Left cardiac atrium (tissue), 4 donors: ENCODE measurements at regions not wholly inside any gene's neighbourhood (a gene's known extent, or its start where the extent isn't known, plus 50 kb on each side); places are given as distances from the start of the nearest gene placed in this dataset.
"Not testable (repeated sequence)": the region's sequence is repeated elsewhere in the genome, so short reads cannot be mapped to it uniquely, and the experiment has no call there.

Experiments used
- ATAC-seq, 2 donors: fragments of 200-7000 bp; cut with Tn5 transposase; one replicate each; pipeline ENCODE4 v1.9.1; 2020; ENCODE audit warnings: mild to moderate bottlenecking in 2 of 2, moderate library complexity in 2 of 2
- DNase-seq: peaks from one replicate; pipeline ENCODE4 v3.0.0-alpha.2; 2020
- intact Hi-C, 2 donors: fragments of 100-400 bp; cut with DNase I; formaldehyde crosslinking; loops; one replicate each; pipeline versions ENCODE4 v1.14.1 to v1.15.1; 2022 to 2023
- donor health status: DM: no; HTN: yes; CAD: no.
- donor health status: DM: no; HTN: yes; CAD: no; lungs with severe emphysema.
- donor health status: DM: yes; HTN: yes; CAD: no.
- donor health status: Dilated cardiomyopathy.

DNA sequence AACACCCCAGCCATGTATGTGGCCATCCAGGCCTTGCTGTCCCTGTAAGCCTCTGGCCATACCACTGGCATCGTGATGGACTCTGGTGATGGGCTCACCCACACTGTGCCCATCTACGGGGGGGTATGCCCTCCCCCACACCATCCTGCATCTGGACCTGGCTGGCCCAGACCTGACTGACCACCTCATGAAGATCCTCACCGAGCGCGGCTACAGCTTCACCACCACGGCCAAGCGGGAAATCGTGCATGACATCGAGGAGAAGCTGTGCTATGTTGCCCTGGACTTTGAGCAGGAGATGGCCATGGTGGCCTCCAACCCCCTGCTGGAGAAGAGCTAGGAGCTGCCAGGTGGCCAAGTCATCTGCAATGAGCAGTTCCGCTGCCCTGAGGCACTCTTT, 80.4 kb upstream of the ZCCHC2 start:
- intact Hi-C loops, result no loop called here
- no peak for DNase-seq
- ATAC-seq, result no peak

DNA sequence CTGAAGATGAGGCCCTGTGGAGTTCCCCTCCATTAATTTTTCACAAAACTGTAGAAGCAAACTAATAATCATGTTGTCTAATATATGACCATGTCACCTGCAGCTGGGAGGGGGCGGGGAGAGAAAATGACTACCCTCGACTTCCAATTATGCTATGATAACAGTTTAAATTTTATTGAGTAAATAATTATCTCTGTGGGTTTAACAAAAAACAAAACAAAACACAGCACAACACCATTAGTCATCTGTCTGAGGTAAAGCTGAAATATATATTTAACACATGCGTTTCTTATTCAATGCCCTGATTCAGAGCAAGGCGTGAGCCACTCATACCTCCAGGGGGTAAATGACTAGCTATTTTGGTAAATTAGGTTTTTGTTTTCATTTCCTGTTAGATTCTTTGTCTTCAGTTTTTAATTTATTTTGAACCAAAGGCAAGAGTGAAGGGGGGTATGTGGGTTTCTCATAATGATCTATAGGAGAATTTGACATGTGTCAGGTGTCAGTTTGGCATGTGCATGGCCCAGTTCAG, 77.4 kb upstream of the ZCCHC2 start:
- DNase-seq (no peak), ATAC-seq (no peak)
- intact Hi-C loops, result no loop called here

DNA sequence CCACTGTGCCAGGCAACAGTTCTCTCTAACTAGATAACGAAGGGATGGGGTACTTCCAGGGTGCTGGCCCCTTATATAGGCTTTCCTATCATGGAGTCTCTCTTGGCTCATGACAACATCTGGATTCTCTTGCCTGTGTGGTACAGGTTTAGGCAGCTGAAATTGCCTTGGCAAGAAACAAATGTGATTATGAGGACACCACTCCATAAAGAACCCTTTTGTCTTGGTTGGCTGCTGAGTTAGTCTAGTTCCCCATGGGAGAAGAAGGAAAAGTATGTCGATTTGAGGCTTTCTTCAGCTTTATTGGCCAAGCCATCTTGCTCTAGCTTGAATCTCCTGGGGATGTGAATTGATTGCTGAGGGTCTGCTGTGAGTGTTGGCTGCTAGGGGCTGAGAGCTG, 76.3 kb upstream of the ZCCHC2 start:
- intact Hi-C loops, result no loop called here
- ATAC-seq, result no peak
- no peak for DNase-seq

DNA sequence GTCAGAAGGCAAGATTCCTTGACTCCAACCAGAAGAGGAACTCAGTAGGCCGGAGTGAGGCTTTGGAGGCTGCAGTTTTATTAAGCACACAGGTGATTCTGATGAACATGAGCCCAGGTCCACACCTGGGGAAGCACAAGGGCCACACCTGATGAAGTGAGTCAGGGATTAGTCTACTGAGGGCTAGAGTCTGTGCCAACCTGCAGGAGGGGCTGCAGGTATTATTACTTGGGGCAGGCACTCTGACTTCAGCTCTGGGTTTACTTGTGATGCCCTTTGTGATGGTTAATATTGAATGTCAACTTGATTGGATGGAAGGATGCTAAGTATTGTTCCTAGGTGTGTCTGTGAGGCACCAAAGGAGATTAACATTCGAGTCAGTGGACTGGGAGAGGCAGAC, 75.2 kb upstream of the ZCCHC2 start:
- intact Hi-C loops, result no loop called here
- no peak for ATAC-seq
- DNase-seq, result no peak

DNA sequence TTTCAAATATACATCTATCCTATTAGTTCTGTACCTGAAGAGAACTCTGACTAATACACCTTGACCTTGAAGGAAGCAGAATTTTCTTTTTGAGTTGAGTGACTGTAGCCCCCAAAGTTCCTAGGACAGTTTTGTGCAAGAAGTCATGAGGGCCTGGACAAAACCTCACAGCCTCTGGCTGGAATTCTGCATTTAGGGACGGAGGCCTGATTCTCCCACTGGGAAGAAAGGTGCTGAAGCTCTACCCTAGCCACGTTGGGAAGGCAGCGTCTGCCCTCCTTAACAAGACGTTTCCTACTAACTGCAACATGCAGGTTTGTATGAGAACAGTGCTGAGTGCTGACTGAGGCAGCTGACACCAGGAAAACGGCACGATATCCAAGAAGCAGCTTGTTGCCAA, 74.4 kb upstream of the ZCCHC2 start:
- DNase-seq (no peak), ATAC-seq (no peak)
- intact Hi-C loops, result no loop called here

DNA sequence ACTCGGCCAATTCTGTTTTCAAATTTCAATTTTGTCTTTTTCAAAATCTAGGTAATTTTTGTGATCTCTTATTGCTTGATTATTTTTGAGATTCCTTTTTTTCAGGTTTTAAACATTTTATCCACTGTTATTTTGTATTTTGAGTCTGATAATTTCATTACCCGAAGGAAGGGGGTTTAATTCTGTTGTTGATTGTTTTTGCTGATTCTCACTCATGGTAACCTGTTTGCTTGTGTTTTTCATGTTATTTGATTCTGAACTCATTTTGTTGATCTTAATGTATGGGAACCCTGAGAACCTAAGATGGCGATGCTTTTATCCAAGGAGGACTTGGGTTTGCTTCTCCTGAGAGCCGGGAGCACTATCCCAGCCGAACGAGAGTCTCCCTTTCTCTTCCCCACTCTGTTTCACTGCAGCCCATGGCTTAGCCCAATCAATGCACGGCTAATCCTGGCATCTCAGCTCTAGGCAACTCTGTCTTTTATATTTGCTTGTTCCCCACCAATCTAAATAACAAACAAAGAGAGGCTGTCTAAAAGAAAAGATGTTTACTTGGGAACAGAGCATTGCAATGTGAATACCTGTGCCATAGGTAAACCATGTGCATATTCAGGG, 73.2 kb upstream of the ZCCHC2 start:
- no peak for ATAC-seq
- intact Hi-C loops, result loop anchor here in 1 of 2 donors (5.0 kb wide), 1 partner anchor 73 kb away; the partner anchor contains the start of gene ZCCHC2

DNA sequence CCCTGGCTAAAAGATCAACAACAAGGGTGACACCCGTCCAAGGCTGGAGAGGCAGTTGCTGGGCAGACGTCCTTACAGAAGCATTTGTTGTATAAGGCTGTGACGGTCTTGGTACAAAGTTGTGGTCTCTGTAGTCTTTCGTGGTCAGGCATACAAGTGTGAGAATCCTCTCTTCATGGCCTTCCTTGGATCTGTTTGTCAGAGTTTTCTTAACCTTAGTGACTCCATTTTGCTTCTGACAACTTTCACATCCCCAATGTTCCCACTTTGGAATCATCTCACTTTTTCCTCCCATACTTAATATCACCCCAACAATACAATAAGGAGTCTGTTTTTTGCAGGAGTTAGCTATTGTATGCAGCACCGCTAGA, 72.7 kb upstream of the ZCCHC2 start:
- intact Hi-C loops, result loop anchor here in 1 of 2 donors (5.0 kb wide), 1 partner anchor 72 kb away; the partner anchor contains the start of gene ZCCHC2
- no peak for ATAC-seq

More for the DNA sequence above, 73.2 kb upstream of the ZCCHC2 start:
- DNase-seq, result no peak

DNA sequence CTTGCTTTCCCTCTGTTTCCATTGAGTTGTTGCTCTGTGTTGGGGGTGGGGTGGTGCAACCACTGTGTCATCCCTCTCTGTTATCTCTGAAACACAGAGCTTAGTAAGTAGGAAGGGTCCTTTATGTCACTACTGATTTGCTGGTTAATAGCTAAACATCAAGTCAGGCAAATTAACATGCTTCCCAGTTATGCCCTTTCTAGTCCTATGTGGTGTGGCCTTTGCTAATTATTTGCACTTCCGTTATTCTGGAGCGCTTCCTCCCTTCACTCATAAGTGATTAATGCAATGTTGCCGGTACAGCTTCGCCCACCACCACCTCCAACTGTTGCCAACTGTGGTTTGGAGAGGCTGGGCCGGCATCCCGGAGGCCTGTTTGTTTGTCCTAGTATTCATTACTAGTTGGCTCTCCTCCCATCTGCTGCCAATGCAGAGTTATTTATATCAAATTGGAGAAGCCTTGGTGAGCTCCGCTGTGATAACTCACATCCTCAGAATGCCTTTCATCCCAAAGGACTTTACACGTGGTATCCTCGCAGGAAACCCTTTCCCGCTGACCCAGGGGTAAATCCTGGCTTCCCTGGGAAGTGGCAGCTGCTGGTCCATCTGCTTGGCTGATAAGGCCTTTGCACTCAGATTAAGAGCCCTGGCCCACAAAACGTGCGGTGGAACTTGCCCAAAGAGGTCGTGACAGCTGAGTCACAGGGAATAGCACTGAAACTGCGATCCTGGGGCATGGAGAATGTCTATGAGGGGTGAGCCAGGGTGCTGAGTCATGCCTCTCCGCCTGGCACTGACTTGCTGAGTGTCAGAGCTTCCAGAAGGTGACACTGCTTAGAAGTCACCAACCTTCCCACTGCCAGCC, 72.0 kb upstream of the ZCCHC2 start:
- peak; percentile 83 for DNase-seq
- intact Hi-C loops, result loop anchor here in 1 of 2 donors (5.0 kb wide), 1 partner anchor 72 kb away; the partner anchor contains the start of gene ZCCHC2
- peak; percentile 89 to 97 for ATAC-seq

More for the DNA sequence above, 72.7 kb upstream of the ZCCHC2 start:
- DNase-seq, result no peak

DNA sequence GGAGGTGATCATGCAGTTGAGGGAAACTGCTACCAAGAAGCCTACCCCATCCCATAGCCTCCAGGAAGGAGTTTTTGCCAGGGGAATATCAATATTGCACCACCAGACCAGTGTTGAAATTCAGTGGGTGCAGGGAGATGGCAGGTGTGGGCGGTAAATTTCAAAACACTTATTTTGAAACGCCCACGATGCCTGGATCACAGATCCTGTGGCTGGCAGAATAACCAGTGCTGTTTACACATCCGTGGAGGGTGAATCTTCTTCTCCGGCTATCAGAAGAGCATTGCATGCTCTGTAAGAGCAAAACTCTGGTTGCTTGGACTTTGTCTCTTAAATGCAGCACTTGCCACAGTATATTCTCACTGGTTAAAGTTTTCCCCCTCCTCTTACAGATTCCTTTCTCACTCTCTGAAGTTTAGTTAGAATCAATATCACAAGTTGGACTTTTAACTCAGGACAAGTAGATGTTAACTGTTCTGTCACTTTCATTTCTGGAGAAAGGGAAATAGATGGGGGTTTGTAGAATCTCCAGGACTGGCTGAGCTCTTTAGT, 70.5 kb upstream of the ZCCHC2 start:
- DNase-seq (no peak), ATAC-seq (peak; percentile 17 to 40)
- intact Hi-C loops, result loop anchor here in 1 of 2 donors (5.0 kb wide), 1 partner anchor 70 kb away; the partner anchor contains the start of gene ZCCHC2

DNA sequence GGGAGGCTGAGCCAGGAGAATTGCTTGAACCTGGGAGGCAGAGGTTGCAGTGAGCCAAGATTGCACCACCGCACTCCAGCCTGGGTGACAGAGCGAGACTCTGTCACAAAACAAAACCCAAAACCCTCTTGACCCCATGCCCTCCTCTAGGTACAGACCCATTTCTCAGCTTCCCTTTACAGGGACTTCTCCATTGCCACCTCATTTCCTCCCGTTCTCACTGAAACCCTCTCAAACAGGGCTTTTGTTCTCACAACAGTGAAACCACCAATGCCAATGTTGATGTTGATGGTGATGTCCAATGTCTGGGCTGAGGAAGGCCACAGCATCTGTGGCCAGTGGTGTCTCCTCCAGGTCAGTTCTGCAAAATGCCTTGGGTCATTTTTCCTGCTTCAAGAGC, 69.0 kb upstream of the ZCCHC2 start:
- no peak for DNase-seq
- intact Hi-C loops, result loop anchor here in 1 of 2 donors (5.0 kb wide), 1 partner anchor 68 kb away; the partner anchor contains the start of gene ZCCHC2
- ATAC-seq, result no peak

DNA sequence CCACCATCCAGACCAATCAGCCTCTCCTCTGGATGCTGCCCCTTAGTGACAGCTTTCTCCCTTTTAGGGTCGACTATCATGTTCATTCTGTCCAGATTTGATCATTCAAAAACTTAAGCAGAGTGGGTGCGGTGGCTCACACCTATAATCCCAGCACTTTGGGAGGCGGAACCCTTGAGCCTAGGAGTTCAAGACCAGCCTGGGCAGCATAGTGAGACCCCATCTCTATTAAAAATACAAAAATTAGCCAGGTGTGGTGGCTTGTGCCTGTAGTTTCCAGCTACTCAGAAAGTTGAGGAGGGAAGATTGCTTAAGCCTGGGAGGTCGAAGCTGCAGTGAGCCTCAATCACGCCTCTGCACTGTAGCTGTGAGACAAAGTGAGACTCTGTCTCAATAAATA, 68.3 kb upstream of the ZCCHC2 start:
- ATAC-seq (no peak), DNase-seq (no peak)
- intact Hi-C loops, result loop anchor here in 1 of 2 donors (5.0 kb wide), 1 partner anchor 68 kb away; the partner anchor contains the start of gene ZCCHC2

DNA sequence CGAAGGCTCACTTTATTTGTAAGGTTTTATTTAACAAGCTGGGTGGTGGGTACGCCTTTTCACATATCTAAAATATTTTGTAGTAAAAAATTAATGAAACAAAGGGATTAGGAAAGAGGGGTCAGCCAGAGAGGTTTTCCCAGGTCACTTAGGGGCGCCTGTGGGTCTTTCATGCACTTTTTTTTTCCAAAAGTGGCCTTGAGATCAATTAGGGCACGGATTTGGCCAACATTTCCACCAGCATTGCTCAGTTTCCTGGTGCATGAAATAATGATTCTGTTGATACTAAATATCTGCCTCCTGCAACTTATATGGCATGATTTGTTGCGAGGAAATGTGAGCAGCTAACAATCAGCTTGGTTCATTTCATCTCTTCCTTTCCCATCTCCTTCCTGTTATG, 67.6 kb upstream of the ZCCHC2 start:
- DNase-seq (no peak), ATAC-seq (no peak)
- intact Hi-C loops, result no loop called here

DNA sequence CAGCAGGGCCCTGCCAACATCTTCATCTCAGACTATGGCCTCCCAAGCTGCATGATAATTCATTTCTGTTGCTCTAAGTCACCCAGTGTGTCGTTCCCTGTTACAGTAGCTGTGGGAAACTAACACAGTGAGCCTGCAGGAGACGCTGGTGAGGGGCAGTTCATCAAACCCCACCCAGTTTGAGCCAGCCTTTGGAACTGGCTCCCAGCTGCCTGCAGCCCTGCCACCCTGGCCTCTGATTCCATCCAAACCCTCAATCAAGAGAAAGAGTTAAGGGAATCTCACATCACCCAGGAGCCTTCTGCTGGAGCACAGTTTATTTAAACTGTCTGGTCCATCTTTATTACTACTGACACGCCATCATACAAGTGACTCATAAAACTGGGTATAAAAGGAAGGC, 64.9 kb upstream of the ZCCHC2 start:
- no peak for DNase-seq
- intact Hi-C loops, result no loop called here

DNA sequence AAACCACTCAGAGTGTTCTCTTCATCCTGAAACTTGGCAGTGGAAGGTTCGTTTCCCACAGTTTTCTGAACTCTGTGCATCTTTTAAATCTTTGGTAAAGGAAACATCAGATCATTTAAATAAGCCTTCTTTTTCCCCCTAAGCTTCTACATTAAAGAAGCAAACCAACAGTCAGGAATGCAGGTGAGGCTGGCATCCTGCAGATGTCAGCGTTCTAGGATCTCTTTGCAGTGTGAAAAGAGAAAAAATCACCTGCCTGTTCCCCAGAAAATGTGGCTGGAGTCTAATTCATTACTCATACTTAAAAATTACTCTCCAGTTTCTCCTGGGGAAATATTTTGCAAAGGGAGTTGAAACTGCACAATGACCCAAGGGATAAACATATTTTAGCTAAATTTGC, 64.5 kb upstream of the ZCCHC2 start:
- intact Hi-C loops, result no loop called here
- ATAC-seq, result no peak

More for the DNA sequence above, 64.9 kb upstream of the ZCCHC2 start:
- no peak for ATAC-seq

DNA sequence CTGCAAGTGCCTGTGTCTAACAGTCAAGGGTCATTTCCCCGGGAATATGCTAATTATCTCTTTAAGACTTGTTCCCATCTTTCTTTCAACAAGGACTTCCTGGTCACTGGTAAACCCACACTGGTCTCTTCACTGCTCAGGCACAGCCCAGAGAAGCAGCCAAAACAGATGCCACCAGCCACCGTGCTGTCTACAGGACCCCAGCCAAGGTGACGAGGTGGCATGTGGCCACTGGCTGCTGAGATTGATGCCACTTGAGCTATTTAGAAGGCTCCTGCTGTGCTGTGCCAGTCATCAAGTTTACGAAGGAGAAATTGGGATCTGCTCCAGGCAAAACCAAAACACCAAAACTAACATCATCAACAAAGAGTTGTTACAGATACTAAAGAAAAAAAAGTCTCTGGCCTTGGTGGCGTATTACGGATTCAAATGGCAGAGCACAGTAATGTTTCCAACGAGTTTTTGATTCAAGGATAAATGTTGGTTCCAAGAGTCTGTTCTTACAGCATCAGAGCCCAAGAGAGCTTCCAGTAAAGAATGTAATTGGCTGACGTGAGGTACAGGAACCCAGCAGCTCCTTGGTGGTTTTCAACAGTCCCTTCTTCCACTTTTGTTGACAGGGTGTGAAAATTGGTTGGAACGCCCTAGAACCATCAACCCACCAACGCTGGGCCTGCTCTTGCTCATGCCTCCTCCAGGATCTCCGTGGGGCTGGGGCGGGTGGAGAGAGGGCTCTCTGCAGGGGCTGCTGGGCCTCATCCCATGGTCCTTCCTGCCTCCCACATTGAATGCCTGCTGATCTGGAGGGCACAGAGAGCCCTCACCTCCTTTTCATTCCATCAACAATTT, 63.7 kb upstream of the ZCCHC2 start:
- ATAC-seq, result peak; percentile 65 to 79
- intact Hi-C loops, result no loop called here
- DNase-seq, result peak; percentile 32

More for the DNA sequence above, 64.5 kb upstream of the ZCCHC2 start:
- no peak for DNase-seq

DNA sequence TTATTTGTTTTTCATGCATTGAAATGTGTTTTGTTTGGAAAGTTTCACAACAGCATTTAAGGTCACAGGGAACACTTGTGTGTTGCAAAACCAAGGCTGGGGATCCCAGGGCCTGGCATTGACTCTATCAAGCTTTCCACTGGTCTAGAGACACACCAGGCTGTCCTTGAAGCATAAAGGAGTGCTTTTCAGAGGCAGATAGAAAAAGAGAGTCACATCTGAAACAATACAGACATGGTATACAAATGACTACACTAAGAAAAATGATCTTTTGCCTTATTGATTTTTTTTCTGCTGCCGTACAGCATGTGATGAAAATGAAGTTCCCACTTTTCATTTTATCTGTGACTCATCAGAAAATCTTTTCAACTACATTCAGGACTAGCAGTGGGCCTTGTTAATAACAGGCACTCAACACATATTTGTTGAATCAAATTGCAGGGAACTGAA, 61.9 kb upstream of the ZCCHC2 start:
- no peak for ATAC-seq
- no peak for DNase-seq
- intact Hi-C loops, result no loop called here

DNA sequence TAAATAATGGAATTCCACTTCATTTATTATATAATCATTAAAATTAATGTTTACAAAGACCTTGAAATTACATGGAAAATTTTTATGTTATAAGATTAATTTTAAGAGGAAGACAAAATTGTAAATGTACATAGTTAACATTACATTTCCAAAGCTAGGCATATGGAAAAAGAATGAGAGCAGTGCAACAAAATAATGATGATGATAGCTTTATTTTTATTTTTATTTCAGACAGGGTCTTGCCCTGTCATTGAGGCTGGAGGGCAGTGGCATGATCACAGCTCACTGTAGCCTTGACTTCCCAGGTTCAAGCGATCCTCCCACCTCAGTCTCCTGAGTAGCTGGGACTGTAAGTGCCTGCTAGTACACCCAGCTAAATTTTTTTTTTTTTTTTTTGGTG, 61.2 kb upstream of the ZCCHC2 start:
- no peak for ATAC-seq
- DNase-seq, result no peak
- intact Hi-C loops, result no loop called here

DNA sequence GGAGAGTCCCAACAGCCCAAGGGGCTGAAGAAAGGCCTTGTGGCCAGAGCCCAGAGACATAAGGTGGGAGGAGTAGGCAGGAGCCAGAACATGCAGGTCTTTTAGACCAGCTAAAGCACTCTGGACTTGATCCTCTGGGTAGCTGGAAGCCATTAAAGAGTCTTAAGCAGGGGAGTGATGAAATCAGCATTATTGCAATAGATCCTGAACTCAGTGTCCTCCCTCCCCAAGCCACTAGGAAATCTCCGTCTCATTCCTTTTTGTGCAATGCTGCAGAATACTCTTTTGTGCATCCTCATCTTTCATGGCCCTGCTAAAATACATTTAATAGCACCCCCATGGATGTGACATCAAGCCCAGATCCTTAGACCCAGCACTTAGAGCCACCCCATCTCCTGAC, 58.6 kb upstream of the ZCCHC2 start:
- peak in 1 of 2 donors; percentile 19 for ATAC-seq
- intact Hi-C loops, result no loop called here
- no peak for DNase-seq

DNA sequence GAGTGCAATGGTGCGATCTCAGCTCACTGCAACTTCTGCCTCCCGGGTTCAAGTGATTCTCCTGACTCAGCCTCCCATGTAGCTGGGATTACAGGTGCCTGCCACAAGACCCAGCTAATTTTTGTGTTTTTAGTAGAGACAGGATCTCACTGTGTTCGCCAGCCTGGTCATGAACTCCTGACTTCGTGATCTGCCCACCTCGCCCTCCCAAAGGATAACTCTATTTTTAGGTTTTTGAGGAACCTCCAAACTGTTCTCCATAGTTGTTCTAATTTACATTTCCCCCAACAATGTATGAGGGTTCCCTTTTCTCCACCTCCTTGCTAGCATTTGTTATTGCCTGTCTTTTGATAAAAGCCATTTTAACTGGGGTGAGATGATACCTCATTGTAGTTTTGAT, 53.7 kb upstream of the ZCCHC2 start:
- DNase-seq, intact Hi-C loops, ATAC-seq: not testable (repeated sequence)
